H1 (cell line): ENCODE measurements at regions not wholly inside any gene's neighbourhood (a gene's known extent, or its start where the extent isn't known, plus 50 kb on each side); places are given as distances from the start of the nearest gene placed in this dataset.

Experiments used
- CTCF ChIA-PET: fragments of 300-600 bp; sonication (Branson Sonifier 250); formaldehyde crosslinking; loops from one replicate; lab custom pipeline; 2021; ENCODE audit not compliant: partially characterized antibody; lab: Charles Lee
- POLR2A ChIA-PET: fragments of 300-600 bp; sonication (Branson Sonifier 250); formaldehyde crosslinking; loops from one replicate; lab custom pipeline; 2021; ENCODE audit warnings: inconsistent platforms; ENCODE audit not compliant: partially characterized antibody; lab: Charles Lee
- DNase-seq, 2 experiments: peaks; one replicate each; pipeline versions ENCODE4 v3.0.0 to v3.0.0-alpha.2; 2010 to 2022; ENCODE audit warnings: low spot score in 2 of 2, low read depth in 1 of 2, mixed read lengths in 1 of 2
- FAIRE-seq: peaks from 2 replicates; lab custom pipeline; 2011; peaks lifted over from hg19 to GRCh38; lab: Jason Lieb, UNC
- H2AFZ ChIP-seq: 2 replicates; pipeline ENCODE4 v1.8.1; 2012; ENCODE audit warnings: low read length, inconsistent platforms
- H2AK5ac ChIP-seq: 2 replicates; pipeline ENCODE4 v1.6.1; 2013; ENCODE audit warnings: low read depth, low read length
- H2BK120ac ChIP-seq: replicated peaks from 2 replicates; pipeline ENCODE3; 2013; ENCODE audit warnings: low read depth, low read length, inconsistent platforms
- H2BK12ac ChIP-seq: 2 replicates; pipeline ENCODE4 v1.6.1; 2013; ENCODE audit warnings: low read depth, low read length
- H2BK15ac ChIP-seq: 2 replicates; pipeline ENCODE4 v1.6.1; 2013; ENCODE audit warnings: low read length
- H2BK20ac ChIP-seq: 2 replicates; pipeline ENCODE4 v1.6.1; 2013; ENCODE audit warnings: low read length
- H2BK5ac ChIP-seq: 2 replicates; pipeline ENCODE4 v1.6.1; 2013; ENCODE audit warnings: low read depth, low read length
- H3K14ac ChIP-seq: 2 replicates; pipeline ENCODE4 v1.6.1; 2013; ENCODE audit warnings: inconsistent platforms; ENCODE audit not compliant: insufficient read length
- H3K18ac ChIP-seq: 2 replicates; pipeline ENCODE4 v1.6.1; 2013; ENCODE audit warnings: low read length; ENCODE audit errors: extremely low read depth
- H3K23ac ChIP-seq: 2 replicates; pipeline ENCODE4 v1.6.1; 2013; ENCODE audit warnings: inconsistent platforms; ENCODE audit not compliant: insufficient read length
- H3K23me2 ChIP-seq: 2 replicates; pipeline ENCODE4 v1.6.1; 2013; ENCODE audit warnings: low read depth, low read length
- H3K27ac ChIP-seq: 2 replicates; pipeline ENCODE4 v1.6.1; 2011; ENCODE audit warnings: low read depth, low read length, inconsistent platforms
- H3K27me3 ChIP-seq, 4 experiments: replicated peaks in 1 of 4; 1 replicate in 1 of 4; 2 replicates in 3 of 4; pipeline versions ENCODE4 v1.6.1 to v1.8.1; 2011 to 2013; ENCODE audit warnings: low read length in 3 of 4, mild to moderate bottlenecking in 3 of 4, inconsistent platforms in 2 of 4, mixed read lengths in 2 of 4, moderate library complexity in 1 of 4; ENCODE audit not compliant: control insufficient read depth in 3 of 4, insufficient read depth in 3 of 4; ENCODE audit errors: extremely low read depth in 1 of 4
- H3K36me3 ChIP-seq, 4 experiments: 2 replicates each; pipeline versions ENCODE4 v1.6.1 to v1.8.1; 2011 to 2013; ENCODE audit warnings: mild to moderate bottlenecking in 4 of 4, low read length in 3 of 4, moderate library complexity in 2 of 4, control low read depth in 1 of 4, inconsistent platforms in 1 of 4; ENCODE audit not compliant: insufficient read depth in 4 of 4, control insufficient read depth in 2 of 4
- H3K4ac ChIP-seq: replicated peaks from 2 replicates; pipeline ENCODE3; 2013; ENCODE audit warnings: low read length, low read depth, mixed read lengths, inconsistent platforms; ENCODE audit not compliant: insufficient read length
- H3K4me1 ChIP-seq, 4 experiments: replicated peaks in 1 of 4; 1 replicate in 1 of 4; 2 replicates in 3 of 4; pipeline versions ENCODE4 v1.6.1 to v1.8.1; 2011 to 2013; ENCODE audit warnings: low read length in 3 of 4, inconsistent platforms in 2 of 4, mixed read lengths in 1 of 4; ENCODE audit not compliant: insufficient read depth in 4 of 4, control insufficient read depth in 3 of 4
- H3K4me2 ChIP-seq, 2 experiments: 2 replicates each; pipeline versions ENCODE4 v1.6.1 to v1.8.1; 2011 to 2013; ENCODE audit warnings: low read depth in 2 of 2, low read length in 2 of 2, control low read depth in 1 of 2, inconsistent platforms in 1 of 2, mild to moderate bottlenecking in 1 of 2; ENCODE audit not compliant: insufficient read depth in 1 of 2
- H3K4me3 ChIP-seq, 4 experiments: fragments of 200-600, 300-600 bp in 1 of 4; sonication (generic), shearing (Covaris generic), sonication (Bioruptor Twin) in 1 of 4; 2 replicates each; pipeline versions ENCODE4 v1.5.1 to v1.8.1; 2011 to 2016; ENCODE audit warnings: low read length in 4 of 4, low read depth in 3 of 4, control low read depth in 2 of 4, inconsistent platforms in 2 of 4, mild to moderate bottlenecking in 2 of 4, mixed read lengths in 1 of 4, moderate library complexity in 1 of 4; ENCODE audit not compliant: insufficient read depth in 2 of 4; ENCODE audit errors: extremely low read depth in 1 of 4
- H3K56ac ChIP-seq: replicated peaks from 2 replicates; pipeline ENCODE3; 2013; ENCODE audit warnings: low read depth, mild to moderate bottlenecking, mixed read lengths, low read length, inconsistent platforms; ENCODE audit not compliant: insufficient read length
- H3K79me1 ChIP-seq: 2 replicates; pipeline ENCODE4 v1.6.1; 2013; ENCODE audit warnings: low read depth, low read length, control low read depth
- H3K79me2 ChIP-seq, 2 experiments: 2 replicates each; pipeline versions ENCODE4 v1.6.1 to v1.8.1; 2012 to 2013; ENCODE audit warnings: low read length in 2 of 2, mild to moderate bottlenecking in 2 of 2, inconsistent platforms in 1 of 2; ENCODE audit not compliant: insufficient read depth in 2 of 2, control insufficient read depth in 1 of 2
- H3K9ac ChIP-seq, 4 experiments: replicated peaks in 1 of 4; 1 replicate in 1 of 4; 2 replicates in 3 of 4; pipeline versions ENCODE4 v1.6.1 to v1.8.1; 2011 to 2013; ENCODE audit warnings: low read depth in 3 of 4, low read length in 3 of 4, control low read depth in 2 of 4, mild to moderate bottlenecking in 2 of 4, moderate library complexity in 2 of 4, inconsistent platforms in 1 of 4; ENCODE audit errors: extremely low read depth in 1 of 4
- H3K9me3 ChIP-seq, 2 experiments: 2 replicates each; pipeline versions ENCODE4 v1.6.1 to v1.8.1; 2012 to 2013; ENCODE audit warnings: mild to moderate bottlenecking in 2 of 2, moderate library complexity in 2 of 2, control low read depth in 1 of 2, inconsistent platforms in 1 of 2, low read depth in 1 of 2, low read length in 1 of 2, mixed read lengths in 1 of 2; ENCODE audit not compliant: insufficient read depth in 2 of 2
- H4K20me1 ChIP-seq, 2 experiments: replicated peaks in 1 of 2; 2 replicates each; pipeline versions ENCODE3 to v1.8.1; 2011 to 2013; ENCODE audit warnings: inconsistent platforms in 2 of 2, low read length in 2 of 2, mild to moderate bottlenecking in 1 of 2; ENCODE audit not compliant: insufficient read depth in 2 of 2, control insufficient read depth in 1 of 2
- H4K5ac ChIP-seq: 2 replicates; pipeline ENCODE4 v1.6.1; 2013; ENCODE audit warnings: low read length, low read depth, mixed read lengths, inconsistent platforms; ENCODE audit not compliant: insufficient read length
- H4K8ac ChIP-seq: 2 replicates; pipeline ENCODE4 v1.8.0; 2013; ENCODE audit warnings: mild to moderate bottlenecking, moderate library complexity, low read length, inconsistent platforms; ENCODE audit not compliant: insufficient read depth; ENCODE audit errors: extremely low read depth
- H4K91ac ChIP-seq: replicated peaks from 2 replicates; pipeline ENCODE3; 2013; ENCODE audit warnings: low read length, mixed read lengths, inconsistent platforms; ENCODE audit not compliant: insufficient read length
- CBX8 ChIP-seq: fragments of 300-800, 300-1000 bp; sonication (generic); IDR thresholded peaks from 2 replicates; pipeline ENCODE4 v1.7.1; 2016; ENCODE audit warnings: low read depth, low read length, borderline replicate concordance
- EGR1 ChIP-seq: IDR thresholded peaks from 2 replicates; pipeline ENCODE4 v1.6.1; 2011; ENCODE audit warnings: low read depth, low read length, borderline replicate concordance
- KDM1A ChIP-seq: fragments of 200-600, 300-600 bp; sonication (generic); IDR thresholded peaks from 2 replicates; pipeline ENCODE4 v1.7.1; 2016; ENCODE audit warnings: mild to moderate bottlenecking, low read length, borderline replicate concordance
- POU5F1 ChIP-seq: IDR thresholded peaks from 2 replicates; pipeline ENCODE4 v1.6.1; 2011; ENCODE audit warnings: low read depth, mild to moderate bottlenecking, low read length, moderate library complexity
- SAP30 ChIP-seq: fragments of 300-600 bp; sonication (generic); IDR thresholded peaks from 2 replicates; pipeline ENCODE4 v1.7.1; 2012; ENCODE audit warnings: low read length, moderate library complexity, mild to moderate bottlenecking, inconsistent platforms; ENCODE audit not compliant: insufficient read depth, insufficient replicate concordance
- SRF ChIP-seq: IDR thresholded peaks from 2 replicates; pipeline ENCODE4 v1.6.1; 2011; ENCODE audit warnings: mild to moderate bottlenecking, low read depth, low read length, moderate library complexity
- TF ChIP-seq, protein P1 (sequence below): IDR thresholded peaks from 2 replicates; pipeline ENCODE4 v1.6.1; 2012; ENCODE audit warnings: inconsistent platforms

- Histone ChIP-seq H3K23me2 (no peaks in the 10 kb centered on the region), H2BK12ac (no peak overlapping the region), H2BK5ac (no peak overlapping the region), H2AK5ac (no peak overlapping the region), H2BK120ac (no peak overlapping the region), H3K4me2 (no peak overlapping the region), H4K5ac (no peak overlapping the region), H2BK20ac (no peak overlapping the region), H4K20me1 (no peaks in the 10 kb centered on the region), H3K79me2 (no peaks in the 10 kb centered on the region), H3K9ac (no peak overlapping the region), H2AFZ (no peak overlapping the region), H3K36me3 (no peaks in the 10 kb centered on the region), H4K8ac (no peak overlapping the region), H3K18ac (no peak overlapping the region), H3K56ac (no peak overlapping the region), H3K79me1 (no peaks in the 10 kb centered on the region), H3K27ac (no peak overlapping the region), H3K9me3 (peaks cover 0 to 4% of the 10 kb centered on the region in 2 experiments; a peak in 1 of 4 replicates), H2BK15ac (no peak overlapping the region), H4K91ac (no peak overlapping the region), H3K4me1 (no peaks in the 10 kb centered on the region), H3K4ac (no peak overlapping the region), H3K4me3 (no peak overlapping the region), H3K14ac (no peak overlapping the region), H3K27me3 (no peaks in the 10 kb centered on the region), H3K23ac (no peak overlapping the region)
- POLR2A ChIA-PET = no interaction called here
- CTCF ChIA-PET = interaction anchor here (0.5 to 2.1 kb wide), 3 partner anchors 10 to 691 kb away, joined by 4 to 7 read pairs (median 7); no protein-coding TSS in a partner anchor
- DNase-seq = no peak
- FAIRE-seq = no peak
- TF ChIP-seq KDM1A (no peak), SRF (no peak), CBX8 (no peak), SAP30 (no peak), EGR1 (no peak), POU5F1 (no peak)
- TF ChIP-seq, protein P1, sequence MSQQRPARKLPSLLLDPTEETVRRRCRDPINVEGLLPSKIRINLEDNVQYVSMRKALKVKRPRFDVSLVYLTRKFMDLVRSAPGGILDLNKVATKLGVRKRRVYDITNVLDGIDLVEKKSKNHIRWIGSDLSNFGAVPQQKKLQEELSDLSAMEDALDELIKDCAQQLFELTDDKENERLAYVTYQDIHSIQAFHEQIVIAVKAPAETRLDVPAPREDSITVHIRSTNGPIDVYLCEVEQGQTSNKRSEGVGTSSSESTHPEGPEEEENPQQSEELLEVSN = no peak
These were observed 352.2 kb downstream of the FSCB start for GRCh38 chr14:44154874-44155273.
